ENCODE measurements at regions not wholly inside any gene's neighbourhood (a gene's known extent, or its start where the extent isn't known, plus 50 kb on each side); places are given as distances from the start of the nearest gene placed in this dataset.

- no peak for DNase-seq
Observed at GRCh38 chr10:61138708-61139591, 195.0 kb upstream of the RHOBTB1 start.

- DNase-seq = no peak
Observed at GRCh38 chr10:61136139-61136538, 192.2 kb upstream of the RHOBTB1 start.

- DNase-seq = no peak
Observed at GRCh38 chr10:61135276-61135721, 191.3 kb upstream of the RHOBTB1 start.

- no peak for DNase-seq
Observed at GRCh38 chr10:61130366-61130765, 186.4 kb upstream of the RHOBTB1 start.

- no peak for DNase-seq
Observed at GRCh38 chr10:61128196-61128595, 184.2 kb upstream of the RHOBTB1 start.

GRCh38 chr10:61125560-61126170, 181.7 kb upstream of the RHOBTB1 start:
- no peak for DNase-seq

GRCh38 chr10:61124756-61125530, 181.0 kb upstream of the RHOBTB1 start:
- DNase-seq = no peak

GRCh38 chr10:61120805-61121204, 176.8 kb upstream of the RHOBTB1 start:
- DNase-seq = no peak

- no peak for DNase-seq
Observed at GRCh38 chr10:61119573-61119972, 175.6 kb upstream of the RHOBTB1 start.

GRCh38 chr10:61115897-61116296, 171.9 kb upstream of the RHOBTB1 start:
- no peak for DNase-seq

- DNase-seq = no peak
Observed at GRCh38 chr10:61112771-61113170, 168.8 kb upstream of the RHOBTB1 start.

- no peak for DNase-seq
Observed at GRCh38 chr10:61110936-61111335, 167.0 kb upstream of the RHOBTB1 start.

GRCh38 chr10:61110188-61110844, 166.3 kb upstream of the RHOBTB1 start:
- no peak for DNase-seq

GRCh38 chr10:61108915-61109314, 164.9 kb upstream of the RHOBTB1 start:
- no peak for DNase-seq

GRCh38 chr10:61100887-61101286, 156.9 kb upstream of the RHOBTB1 start:
- no peak for DNase-seq

GRCh38 chr10:61099756-61100155, 155.8 kb upstream of the RHOBTB1 start:
- DNase-seq = no peak

GRCh38 chr10:61098966-61099365, 155.0 kb upstream of the RHOBTB1 start:
- DNase-seq = no peak

GRCh38 chr10:61097026-61097425, 153.0 kb upstream of the RHOBTB1 start:
- DNase-seq = no peak

GRCh38 chr10:61096056-61096455, 152.1 kb upstream of the RHOBTB1 start:
- no peak for DNase-seq

- no peak for DNase-seq
Observed at GRCh38 chr10:61091531-61091930, 147.5 kb upstream of the RHOBTB1 start.

GRCh38 chr10:61089251-61089650, 145.3 kb upstream of the RHOBTB1 start:
- DNase-seq = no peak

GRCh38 chr10:61084493-61084892, 140.5 kb upstream of the RHOBTB1 start:
- no peak for DNase-seq

GRCh38 chr10:61081301-61081700, 137.3 kb upstream of the RHOBTB1 start:
- no peak for DNase-seq
